SK-N-SH treated with all-trans-retinoic acid at 6 μM for 48 hours (cell line): ENCODE measurements at regions not wholly inside any gene's neighbourhood (a gene's known extent, or its start where the extent isn't known, plus 50 kb on each side); places are given as distances from the start of the nearest gene placed in this dataset.

Experiments used
- ATAC-seq: fragments of 200-7000 bp; cut with Tn5 transposase; 3 replicates; pipeline ENCODE4 v1.9.1; 2020; ENCODE audit warnings: mild to moderate bottlenecking, moderate library complexity
- ARNTL ChIP-seq: fragments of 450-650 bp; formaldehyde crosslinking; IDR thresholded peaks from 2 replicates; pipeline ENCODE4 v1.5.0; 2020; ENCODE audit warnings: low read depth, mild to moderate bottlenecking, moderate library complexity, borderline replicate concordance
- BACH2 ChIP-seq: fragments of 250-450 bp; sonication (Bioruptor Pico); IDR thresholded peaks from 2 replicates; pipeline ENCODE4 v1.9.0; 2021; ENCODE audit warnings: mild to moderate bottlenecking, borderline replicate concordance
- CSDC2 ChIP-seq: fragments of 250-450 bp; sonication (Bioruptor Pico); IDR thresholded peaks from 2 replicates; pipeline ENCODE4 v1.5.0; 2020; ENCODE audit warnings: mild to moderate bottlenecking, moderate library complexity
- CSRNP3 ChIP-seq: fragments of 250-450 bp; sonication (Bioruptor Pico); IDR thresholded peaks from 2 replicates; pipeline ENCODE4 v1.5.1; 2021; ENCODE audit warnings: mild to moderate bottlenecking, moderate library complexity
- ESRRG ChIP-seq: fragments of 250-450 bp; sonication (Bioruptor Pico); IDR thresholded peaks from 2 replicates; pipeline ENCODE4 v1.6.1; 2021; ENCODE audit warnings: mild to moderate bottlenecking
- GLIS3 ChIP-seq: fragments of 250-450 bp; sonication (Bioruptor Pico); IDR thresholded peaks from 2 replicates; pipeline ENCODE4 v1.5.0; 2020; ENCODE audit warnings: mild to moderate bottlenecking, moderate library complexity
- ISL1 ChIP-seq: fragments of 250-450 bp; sonication (Bioruptor Pico); IDR thresholded peaks from 2 replicates; pipeline ENCODE4 v2.1.2; 2022; ENCODE audit warnings: mild to moderate bottlenecking, moderate library complexity
- PATZ1 ChIP-seq: fragments of 250-450 bp; sonication (Bioruptor Pico); IDR thresholded peaks from 2 replicates; pipeline ENCODE4 v1.8.0; 2020; ENCODE audit warnings: mild to moderate bottlenecking, moderate library complexity, borderline replicate concordance
- POU6F1 ChIP-seq: fragments of 250-450 bp; sonication (Bioruptor Pico); IDR thresholded peaks from 2 replicates; pipeline ENCODE4 v1.8.0; 2021; ENCODE audit warnings: low read depth, mild to moderate bottlenecking, moderate library complexity, borderline replicate concordance
- PPARA ChIP-seq: fragments of 250-450 bp; sonication (Bioruptor Pico); IDR thresholded peaks from 2 replicates; pipeline ENCODE4 v1.5.0; 2020; ENCODE audit warnings: mild to moderate bottlenecking, borderline replicate concordance
- SNAI2 ChIP-seq: fragments of 250-450 bp; sonication (Bioruptor Pico); IDR thresholded peaks from 2 replicates; pipeline ENCODE4 v1.5.0; 2020; ENCODE audit warnings: mild to moderate bottlenecking, moderate library complexity
- TCF4 ChIP-seq: fragments of 250-450 bp; sonication (Bioruptor Pico); IDR thresholded peaks from 2 replicates; pipeline ENCODE4 v1.8.0; 2021; ENCODE audit warnings: mild to moderate bottlenecking, moderate library complexity, borderline replicate concordance
- TOX ChIP-seq: fragments of 250-450 bp; sonication (Bioruptor Pico); IDR thresholded peaks from 2 replicates; pipeline ENCODE4 v1.8.0; 2021; ENCODE audit warnings: mild to moderate bottlenecking, moderate library complexity, borderline replicate concordance
- ZC3H10 ChIP-seq: fragments of 250-450 bp; sonication (Bioruptor Pico); IDR thresholded peaks from 2 replicates; pipeline ENCODE4 v1.5.1; 2021; ENCODE audit warnings: mild to moderate bottlenecking, moderate library complexity
- ZFP3 ChIP-seq: fragments of 250-450 bp; sonication (Bioruptor Pico); IDR thresholded peaks from 2 replicates; pipeline ENCODE4 v1.5.0; 2020; ENCODE audit warnings: mild to moderate bottlenecking, moderate library complexity
- ZFP30 ChIP-seq: fragments of 450-650 bp; formaldehyde crosslinking; IDR thresholded peaks from 2 replicates; pipeline ENCODE4 v1.5.0; 2022; ENCODE audit warnings: mild to moderate bottlenecking, moderate library complexity
- ZNF565 ChIP-seq: fragments of 450-650 bp; formaldehyde crosslinking; conservative IDR thresholded peaks from 2 replicates; pipeline ENCODE4 v1.5.0; 2020; ENCODE audit warnings: low read depth, mild to moderate bottlenecking, moderate library complexity
- ZNF70 ChIP-seq: fragments of 450-650 bp; formaldehyde crosslinking; IDR thresholded peaks from 2 replicates; pipeline ENCODE4 v1.5.0; 2020; ENCODE audit warnings: mild to moderate bottlenecking, moderate library complexity
- ZNF8 ChIP-seq: fragments of 450-650 bp; formaldehyde crosslinking; IDR thresholded peaks from 2 replicates; pipeline ENCODE4 v1.5.0; 2020; ENCODE audit warnings: mild to moderate bottlenecking, moderate library complexity
- TF ChIP-seq, protein P1 (sequence below): fragments of 250-450 bp; sonication (Bioruptor Pico); IDR thresholded peaks from 2 replicates; pipeline ENCODE4 v1.5.1; 2020; ENCODE audit warnings: low read depth, mild to moderate bottlenecking, moderate library complexity
- TF ChIP-seq, protein P2 (sequence below): fragments of 250-450 bp; sonication (Bioruptor Pico); IDR thresholded peaks from 2 replicates; pipeline ENCODE4 v1.5.0; 2020; ENCODE audit warnings: mild to moderate bottlenecking, moderate library complexity

DNA sequence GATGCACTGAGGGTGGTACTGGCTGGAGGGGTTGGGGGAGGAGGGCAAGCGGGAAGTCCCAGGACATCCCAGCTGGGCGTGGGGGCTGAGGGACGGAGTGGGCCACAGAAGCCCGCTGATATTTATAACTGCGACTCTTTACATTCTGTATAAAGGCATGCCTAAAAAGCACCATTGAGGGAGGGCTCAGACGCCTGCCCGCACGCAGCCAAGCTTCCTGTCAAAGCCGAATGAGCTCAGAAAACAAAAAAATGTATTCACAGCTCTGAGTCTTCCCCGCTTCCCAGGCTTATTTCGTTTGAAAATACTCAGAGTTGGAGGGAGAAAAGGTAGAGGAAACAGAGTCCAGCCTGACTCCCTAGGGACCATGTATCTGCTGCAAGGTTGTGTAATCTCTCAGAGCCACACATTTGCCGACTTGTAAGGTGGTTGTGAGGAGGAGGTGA lies 170.1 kb upstream of the HAAO start (continued):
- TF ChIP-seq POU6F1 (CRISPR knock-in tag): no peak
- TF ChIP-seq GLIS3 (CRISPR knock-in tag): no peak
- TF ChIP-seq ZC3H10 (CRISPR knock-in tag): no peak

GRCh38 chr2:42961961-42962360 lies 169.6 kb upstream of the HAAO start:
- TF ChIP-seq BACH2 (CRISPR knock-in tag) (no peak), POU6F1 (CRISPR knock-in tag) (no peak), CSDC2 (CRISPR knock-in tag) (no peak), ZNF70 (CRISPR knock-in tag) (no peak), TOX (CRISPR knock-in tag) (no peak), ZFP30 (CRISPR knock-in tag) (no peak), CSRNP3 (no peak), TCF4 (CRISPR knock-in tag) (no peak), ARNTL (CRISPR knock-in tag) (no peak), ZNF8 (CRISPR knock-in tag) (no peak), ZC3H10 (CRISPR knock-in tag) (no peak), ZNF565 (CRISPR knock-in tag) (no peak), GLIS3 (CRISPR knock-in tag) (no peak), PATZ1 (CRISPR knock-in tag) (no peak), ESRRG (CRISPR knock-in tag) (no peak), ZFP3 (CRISPR knock-in tag) (no peak), PPARA (CRISPR knock-in tag) (no peak)
- TF ChIP-seq, protein P1, sequence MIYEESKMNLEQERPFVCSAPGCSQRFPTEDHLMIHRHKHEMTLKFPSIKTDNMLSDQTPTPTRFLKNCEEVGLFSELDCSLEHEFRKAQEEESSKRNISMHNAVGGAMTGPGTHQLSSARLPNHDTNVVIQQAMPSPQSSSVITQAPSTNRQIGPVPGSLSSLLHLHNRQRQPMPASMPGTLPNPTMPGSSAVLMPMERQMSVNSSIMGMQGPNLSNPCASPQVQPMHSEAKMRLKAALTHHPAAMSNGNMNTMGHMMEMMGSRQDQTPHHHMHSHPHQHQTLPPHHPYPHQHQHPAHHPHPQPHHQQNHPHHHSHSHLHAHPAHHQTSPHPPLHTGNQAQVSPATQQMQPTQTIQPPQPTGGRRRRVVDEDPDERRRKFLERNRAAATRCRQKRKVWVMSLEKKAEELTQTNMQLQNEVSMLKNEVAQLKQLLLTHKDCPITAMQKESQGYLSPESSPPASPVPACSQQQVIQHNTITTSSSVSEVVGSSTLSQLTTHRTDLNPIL (CRISPR knock-in tag): no peak
- TF ChIP-seq, protein P2, sequence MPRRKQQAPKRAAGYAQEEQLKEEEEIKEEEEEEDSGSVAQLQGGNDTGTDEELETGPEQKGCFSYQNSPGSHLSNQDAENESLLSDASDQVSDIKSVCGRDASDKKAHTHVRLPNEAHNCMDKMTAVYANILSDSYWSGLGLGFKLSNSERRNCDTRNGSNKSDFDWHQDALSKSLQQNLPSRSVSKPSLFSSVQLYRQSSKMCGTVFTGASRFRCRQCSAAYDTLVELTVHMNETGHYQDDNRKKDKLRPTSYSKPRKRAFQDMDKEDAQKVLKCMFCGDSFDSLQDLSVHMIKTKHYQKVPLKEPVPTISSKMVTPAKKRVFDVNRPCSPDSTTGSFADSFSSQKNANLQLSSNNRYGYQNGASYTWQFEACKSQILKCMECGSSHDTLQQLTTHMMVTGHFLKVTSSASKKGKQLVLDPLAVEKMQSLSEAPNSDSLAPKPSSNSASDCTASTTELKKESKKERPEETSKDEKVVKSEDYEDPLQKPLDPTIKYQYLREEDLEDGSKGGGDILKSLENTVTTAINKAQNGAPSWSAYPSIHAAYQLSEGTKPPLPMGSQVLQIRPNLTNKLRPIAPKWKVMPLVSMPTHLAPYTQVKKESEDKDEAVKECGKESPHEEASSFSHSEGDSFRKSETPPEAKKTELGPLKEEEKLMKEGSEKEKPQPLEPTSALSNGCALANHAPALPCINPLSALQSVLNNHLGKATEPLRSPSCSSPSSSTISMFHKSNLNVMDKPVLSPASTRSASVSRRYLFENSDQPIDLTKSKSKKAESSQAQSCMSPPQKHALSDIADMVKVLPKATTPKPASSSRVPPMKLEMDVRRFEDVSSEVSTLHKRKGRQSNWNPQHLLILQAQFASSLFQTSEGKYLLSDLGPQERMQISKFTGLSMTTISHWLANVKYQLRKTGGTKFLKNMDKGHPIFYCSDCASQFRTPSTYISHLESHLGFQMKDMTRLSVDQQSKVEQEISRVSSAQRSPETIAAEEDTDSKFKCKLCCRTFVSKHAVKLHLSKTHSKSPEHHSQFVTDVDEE (CRISPR knock-in tag): no peak
- TF ChIP-seq, all 23 proteins: peak for 0
- no peak for ATAC-seq

DNA sequence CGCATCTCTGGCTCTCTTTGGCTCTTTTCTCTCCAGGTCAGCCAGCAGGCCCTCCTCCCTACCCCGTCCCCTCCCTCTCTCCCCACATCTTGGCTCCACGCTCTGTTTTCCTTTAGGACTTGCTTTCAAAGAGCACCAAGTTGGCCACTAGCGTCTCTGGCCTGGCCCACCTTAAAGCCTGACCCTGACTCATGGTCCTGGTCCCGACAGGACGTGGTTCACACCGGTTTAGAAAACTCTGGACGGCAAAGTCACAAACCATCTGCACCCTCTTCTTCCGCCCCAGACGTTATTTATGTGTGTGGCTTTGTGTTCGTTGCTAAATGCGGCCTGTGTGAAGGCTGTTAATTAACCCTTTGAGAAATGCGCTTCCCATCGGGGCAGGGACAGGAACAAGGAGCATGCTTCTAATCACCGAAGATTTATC lies 169.0 kb upstream of the HAAO start:
- ATAC-seq: no peak
- no peak for TF ChIP-seq CSRNP3
- TF ChIP-seq ZNF8 (CRISPR knock-in tag): no peak
- no peak for TF ChIP-seq ISL1 (CRISPR knock-in tag)
- TF ChIP-seq ESRRG (CRISPR knock-in tag): no peak
- no peak for TF ChIP-seq CSDC2 (CRISPR knock-in tag)
- TF ChIP-seq GLIS3 (CRISPR knock-in tag): no peak
- TF ChIP-seq ZC3H10 (CRISPR knock-in tag): no peak
- no peak for TF ChIP-seq SNAI2 (CRISPR knock-in tag)
- no peak for TF ChIP-seq ZNF70 (CRISPR knock-in tag)
